RWPE1 (cell line): ENCODE measurements at regions not wholly inside any gene's neighbourhood (a gene's known extent, or its start where the extent isn't known, plus 50 kb on each side); places are given as distances from the start of the nearest gene placed in this dataset.

Experiments
- CTCF ChIA-PET: fragments of 350-600 bp; sonication (Branson Sonifier 250); formaldehyde crosslinking; extraction: SDS; loops from one replicate; lab custom pipeline; 2021; lab: Yijun Ruan, JAX
- POLR2A ChIA-PET: fragments of 400-600 bp; formaldehyde crosslinking; extraction: SDS; loops from one replicate; lab custom pipeline; 2020; ENCODE audit warnings: antibody characterized with exemption; ENCODE audit not compliant: low non-redundant PET; lab: Yijun Ruan, JAX
- DNase-seq: peaks from one replicate; pipeline ENCODE4 v3.0.0; 2012; ENCODE audit warnings: low spot score
- H3K27ac ChIP-seq: fragments of 450-650 bp; 2 replicates; pipeline ENCODE4 v1.5.1; 2017
- TF ChIP-seq, protein P1 (sequence below): fragments of 450-650 bp; conservative IDR thresholded peaks from 2 replicates; pipeline ENCODE4 v1.5.1; 2017; ENCODE audit warnings: low read depth, mild to moderate bottlenecking

DNA sequence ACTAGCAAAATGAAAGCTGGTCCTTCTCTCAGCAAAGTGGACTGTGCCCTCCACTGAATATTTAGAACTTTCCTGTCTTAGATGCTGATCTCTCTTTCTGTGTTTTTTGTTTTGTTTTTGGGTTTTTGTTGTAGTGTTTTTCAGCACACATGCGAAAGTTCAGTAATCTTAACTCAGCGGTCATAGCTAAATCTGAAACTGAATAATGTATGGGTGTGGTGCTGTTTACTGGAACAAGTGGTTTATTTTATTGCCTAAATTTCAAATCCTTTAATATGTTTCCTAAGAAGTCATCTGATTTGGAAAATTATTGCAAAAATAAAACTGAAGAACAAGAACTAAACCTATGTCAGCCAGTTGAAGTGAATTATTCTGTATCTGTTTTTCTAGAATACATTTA is 116.0 kb upstream of the LRIG3 start:
- no peak for DNase-seq
- CTCF ChIA-PET: interaction anchor here (0.7 kb wide), 1 partner anchor 1070 kb away, joined by 4 read pairs; no protein-coding TSS in a partner anchor
- H3K27ac ChIP-seq: no peak overlapping the region
- POLR2A ChIA-PET: no interaction called here
- TF ChIP-seq, protein P1, sequence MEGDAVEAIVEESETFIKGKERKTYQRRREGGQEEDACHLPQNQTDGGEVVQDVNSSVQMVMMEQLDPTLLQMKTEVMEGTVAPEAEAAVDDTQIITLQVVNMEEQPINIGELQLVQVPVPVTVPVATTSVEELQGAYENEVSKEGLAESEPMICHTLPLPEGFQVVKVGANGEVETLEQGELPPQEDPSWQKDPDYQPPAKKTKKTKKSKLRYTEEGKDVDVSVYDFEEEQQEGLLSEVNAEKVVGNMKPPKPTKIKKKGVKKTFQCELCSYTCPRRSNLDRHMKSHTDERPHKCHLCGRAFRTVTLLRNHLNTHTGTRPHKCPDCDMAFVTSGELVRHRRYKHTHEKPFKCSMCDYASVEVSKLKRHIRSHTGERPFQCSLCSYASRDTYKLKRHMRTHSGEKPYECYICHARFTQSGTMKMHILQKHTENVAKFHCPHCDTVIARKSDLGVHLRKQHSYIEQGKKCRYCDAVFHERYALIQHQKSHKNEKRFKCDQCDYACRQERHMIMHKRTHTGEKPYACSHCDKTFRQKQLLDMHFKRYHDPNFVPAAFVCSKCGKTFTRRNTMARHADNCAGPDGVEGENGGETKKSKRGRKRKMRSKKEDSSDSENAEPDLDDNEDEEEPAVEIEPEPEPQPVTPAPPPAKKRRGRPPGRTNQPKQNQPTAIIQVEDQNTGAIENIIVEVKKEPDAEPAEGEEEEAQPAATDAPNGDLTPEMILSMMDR: no peak

DNA sequence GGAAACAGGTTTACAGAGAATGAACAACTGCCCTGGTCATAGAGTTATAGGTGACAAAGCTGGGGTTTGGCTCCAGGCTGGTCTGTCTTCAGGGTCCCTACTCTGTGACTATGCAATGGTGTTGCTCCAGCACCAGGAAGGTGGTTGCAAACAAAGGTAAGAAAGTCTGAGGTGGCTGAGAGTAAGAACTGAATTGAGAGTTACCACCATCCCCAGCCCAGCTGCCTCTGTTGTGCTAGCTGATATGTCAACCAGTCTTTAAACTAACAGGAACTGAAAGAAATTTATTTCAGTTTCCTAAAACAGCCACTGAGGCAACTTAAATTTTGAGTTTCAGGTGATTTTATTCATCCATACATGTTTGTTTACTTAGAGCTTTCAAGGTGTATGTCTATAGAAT is 111.0 kb upstream of the LRIG3 start:
- CTCF ChIA-PET: no interaction called here
- TF ChIP-seq, protein P1: no peak
- DNase-seq: no peak
- no peak overlapping the region for H3K27ac ChIP-seq
- POLR2A ChIA-PET: no interaction called here

DNA sequence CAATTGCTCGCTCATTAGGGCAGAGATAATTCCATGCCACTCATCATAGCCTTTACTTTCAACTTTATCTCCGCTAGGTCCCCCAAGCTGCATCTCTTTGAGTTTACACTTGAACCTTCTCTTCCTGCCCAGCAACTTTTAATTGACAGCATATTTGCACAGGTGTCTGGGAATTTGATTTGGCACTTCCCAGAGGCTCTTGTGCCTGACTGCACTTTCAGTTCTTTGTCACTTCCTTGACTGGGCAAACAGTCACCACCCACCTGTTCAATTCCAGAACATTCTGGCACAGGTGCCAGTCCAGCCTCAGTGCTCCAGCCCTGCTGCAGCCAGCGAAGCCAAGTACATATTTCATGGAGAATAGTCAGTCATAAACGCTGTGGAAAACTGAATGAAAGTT is 110.1 kb upstream of the LRIG3 start:
- no peak overlapping the region for H3K27ac ChIP-seq
- TF ChIP-seq, protein P1: no peak
- ChIA-PET CTCF (interaction anchor here (0.5 kb wide), 1 partner anchor 58 kb away, joined by 3 read pairs; no protein-coding TSS in a partner anchor), POLR2A (no interaction called here)
- DNase-seq: no peak

DNA sequence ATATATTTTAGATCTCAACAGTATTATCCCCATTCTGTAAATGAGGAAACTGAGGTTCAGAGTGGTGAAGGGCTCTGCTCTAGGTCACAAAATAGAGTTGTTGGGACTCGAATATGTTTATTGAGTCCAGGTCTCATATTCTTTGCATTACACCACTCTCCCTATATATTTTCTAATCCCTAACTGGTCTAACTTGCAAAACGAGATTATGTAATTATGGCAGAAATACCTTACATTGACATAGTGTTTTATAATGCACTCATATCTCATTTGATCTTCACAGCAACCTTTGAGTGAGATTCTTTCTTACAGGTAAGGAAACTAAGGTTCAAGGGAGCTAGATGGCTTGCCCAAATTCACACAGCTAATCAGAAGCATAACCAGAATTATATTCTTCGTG is 106.9 kb upstream of the LRIG3 start:
- no peak for DNase-seq
- CTCF ChIA-PET: no interaction called here
- H3K27ac ChIP-seq: no peak overlapping the region
- TF ChIP-seq, protein P1: no peak
- POLR2A ChIA-PET: no interaction called here

DNA sequence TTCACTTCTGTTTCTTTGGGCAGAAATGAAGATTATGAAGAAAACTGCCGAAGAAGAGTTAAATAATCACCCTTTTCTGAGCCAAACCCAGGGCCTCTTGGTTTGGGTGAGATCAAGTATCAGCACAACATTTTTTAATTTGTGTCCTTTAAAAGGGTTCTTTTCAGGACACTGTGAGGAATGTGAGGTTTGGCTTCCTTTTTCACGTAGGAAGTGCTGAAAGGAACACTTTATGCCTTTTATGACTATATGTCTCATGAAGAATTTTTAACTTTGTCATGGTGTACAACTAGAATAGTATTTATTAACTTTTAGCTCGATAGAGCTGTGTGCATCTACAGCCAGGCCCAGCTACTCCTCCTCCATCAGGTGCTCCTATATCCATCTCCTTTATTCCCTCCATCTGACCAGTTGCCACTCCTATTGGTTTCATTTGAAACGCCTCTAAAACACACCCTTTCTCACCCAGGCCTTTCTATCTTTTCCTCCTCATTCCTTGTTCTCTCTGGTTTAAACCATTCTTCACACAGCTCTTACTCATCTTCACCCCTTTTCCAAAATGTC is 103.6 kb upstream of the LRIG3 start:
- H3K27ac ChIP-seq: no peak overlapping the region
- TF ChIP-seq, protein P1: no peak
- ChIA-PET POLR2A (no interaction called here), CTCF (no interaction called here)
- DNase-seq: no peak

DNA sequence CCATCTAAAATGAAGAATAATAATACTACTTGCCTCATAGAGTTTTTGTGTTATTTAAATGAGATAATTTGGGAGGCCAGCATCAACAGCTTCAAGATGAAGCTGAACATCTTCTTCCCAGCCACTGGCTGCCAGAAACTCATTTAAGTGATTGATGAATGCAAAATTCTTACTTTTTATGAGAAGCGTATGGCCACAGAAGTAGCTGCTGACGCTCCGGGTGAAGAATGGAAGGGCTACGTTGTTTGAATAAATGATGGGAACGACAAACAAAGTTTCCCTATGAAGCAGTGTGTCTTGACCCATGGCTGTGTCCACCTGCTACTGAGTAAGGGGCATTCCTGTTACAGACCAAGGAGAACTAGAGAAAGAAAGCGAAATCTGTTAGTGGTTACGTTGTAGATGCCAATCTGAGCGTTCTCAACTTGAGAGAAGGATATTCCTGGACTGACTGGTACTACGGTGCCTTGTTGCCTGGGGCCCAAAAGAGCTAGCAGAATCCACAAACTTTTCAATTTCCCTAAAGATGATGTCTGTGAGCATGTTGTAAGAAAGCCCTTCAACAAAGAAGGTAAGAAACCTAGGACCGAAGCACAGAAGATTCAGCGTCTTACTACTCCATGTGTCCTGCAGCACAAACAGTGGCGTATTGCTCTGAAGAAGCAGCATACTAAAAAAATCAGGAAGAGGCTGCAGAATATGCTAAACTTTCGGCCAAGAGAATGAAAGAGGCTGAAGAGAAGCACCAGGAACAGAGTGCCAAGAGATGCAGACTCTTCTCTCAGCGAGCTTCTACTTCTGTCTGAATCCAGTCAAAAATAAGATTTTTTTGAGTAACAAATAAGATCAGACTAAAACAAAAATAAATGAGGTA is 100.0 kb upstream of the LRIG3 start:
- CTCF ChIA-PET: interaction anchor here (0.6 kb wide), 2 partner anchors 50 to 125 kb away, joined by 3 read pairs; no protein-coding TSS in a partner anchor
- TF ChIP-seq, protein P1: no peak
- POLR2A ChIA-PET: no interaction called here

More for the DNA sequence above, 100.0 kb upstream of the LRIG3 start:
- H3K27ac ChIP-seq: no peak overlapping the region
- DNase-seq: no peak
